NCI-H446 treated with DMSO at 0.1 percent for 48 hours (cell line): ENCODE measurements at regions not wholly inside any gene's neighbourhood (a gene's known extent, or its start where the extent isn't known, plus 50 kb on each side); places are given as distances from the start of the nearest gene placed in this dataset.

Experiments used
- DNase-seq: peaks from one replicate; lab custom pipeline; 2025; lab: John Stamatoyannopoulos, UW

DNA sequence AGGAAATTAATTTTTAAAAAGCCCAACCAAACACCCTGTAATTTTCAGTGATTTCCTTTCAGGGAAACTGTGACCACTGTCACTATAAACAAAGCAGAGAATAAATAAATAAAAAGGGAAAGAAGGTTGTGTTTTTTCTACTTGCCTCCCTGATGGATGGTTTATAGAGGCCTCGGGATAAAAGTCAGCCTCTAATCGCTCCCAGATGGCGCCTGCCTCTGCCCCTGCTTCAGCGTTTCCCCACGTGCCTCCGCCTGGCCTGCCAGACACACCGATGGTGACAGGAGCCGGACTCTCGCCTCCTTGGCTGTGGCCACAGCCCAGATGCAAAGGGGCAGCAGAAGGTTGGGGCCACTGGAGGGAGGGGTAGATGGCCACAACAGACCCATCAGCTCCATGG lies 327.7 kb downstream of the CDC5L start:
- no peak for DNase-seq

DNA sequence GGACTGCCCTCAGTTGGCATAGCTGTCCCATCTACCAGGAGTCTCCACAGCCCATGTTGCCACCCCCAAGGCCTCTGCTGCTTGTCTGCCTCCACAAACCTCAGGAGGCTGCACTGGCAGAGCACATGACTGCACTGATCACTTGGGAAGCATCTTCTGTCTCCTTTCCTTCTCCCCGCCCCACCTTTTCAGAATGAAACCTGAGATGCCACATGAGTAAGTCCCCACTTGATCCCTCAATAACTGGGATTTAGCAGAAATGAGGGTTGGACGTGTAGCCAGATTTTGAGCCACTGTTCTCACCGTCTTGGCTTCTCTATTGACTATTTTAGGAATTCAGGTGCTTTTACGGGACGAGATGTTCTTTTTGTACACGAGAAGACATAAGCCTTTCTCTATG lies 328.4 kb downstream of the CDC5L start:
- DNase-seq, result no peak

DNA sequence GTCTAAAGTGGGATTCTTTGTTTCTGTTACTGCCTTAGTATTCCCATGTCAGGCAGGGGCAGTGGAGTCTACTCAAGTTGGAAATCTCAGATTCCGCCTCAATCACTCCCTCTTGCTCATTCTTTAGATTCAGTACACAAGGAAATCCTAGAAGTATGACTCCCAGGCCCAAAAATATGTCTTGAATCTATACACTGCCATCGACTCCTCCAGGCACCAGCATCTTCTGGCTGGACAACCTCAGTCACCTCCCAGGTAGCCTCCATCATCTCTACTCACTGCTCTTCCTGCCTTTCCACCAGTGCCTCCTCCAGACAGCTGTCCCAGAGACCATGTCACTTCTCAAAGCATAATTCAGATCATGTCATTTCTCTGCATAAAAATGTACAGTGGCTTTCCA lies 329.9 kb downstream of the CDC5L start:
- DNase-seq, result no peak

DNA sequence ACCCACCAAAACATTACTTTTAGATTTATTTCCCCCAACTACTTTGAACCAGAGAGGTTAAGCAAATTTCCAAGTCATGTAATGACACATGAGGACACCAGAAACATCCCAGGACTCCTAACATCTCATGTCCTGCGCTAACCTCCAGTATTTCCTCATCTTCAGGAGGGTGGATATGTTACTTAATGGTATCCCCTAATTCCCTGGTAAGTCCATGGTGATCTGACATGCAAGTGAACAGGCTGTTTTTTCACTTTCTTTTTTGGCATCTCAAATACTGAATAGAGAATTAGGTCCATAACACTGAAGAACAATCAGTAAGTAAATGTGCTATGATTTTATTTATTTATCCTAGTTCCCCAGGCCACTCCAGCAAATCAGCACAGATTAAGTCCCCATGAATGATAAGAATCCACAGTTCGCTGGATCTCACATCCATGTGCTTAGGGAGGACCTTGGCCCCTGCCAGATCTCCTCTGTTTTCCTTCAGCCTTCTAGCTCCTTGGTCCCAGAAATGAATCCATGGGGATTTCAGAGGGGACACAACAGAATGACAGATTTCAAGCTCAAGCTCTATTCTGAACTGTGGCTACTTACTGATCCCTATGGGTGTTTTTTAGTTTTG lies 334.6 kb downstream of the CDC5L start:
- no peak for DNase-seq

DNA sequence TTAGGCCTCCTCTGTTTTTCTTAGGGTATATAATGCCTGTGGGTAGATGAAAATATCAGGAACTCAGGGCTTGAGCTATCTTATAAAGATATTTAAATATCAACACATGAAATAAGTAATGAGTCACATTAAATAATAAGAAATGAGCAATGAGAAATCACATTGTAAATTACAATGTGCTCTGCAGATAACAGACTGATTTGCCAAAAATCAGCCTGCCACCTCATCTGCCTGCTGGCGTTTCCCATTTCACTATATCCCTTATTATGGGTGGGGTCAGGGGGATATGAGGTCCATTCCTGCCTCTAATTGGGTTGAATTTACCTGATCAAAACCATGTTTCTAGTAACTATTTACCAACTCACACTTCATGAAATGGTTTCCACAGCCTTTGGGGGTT lies 335.2 kb downstream of the CDC5L start:
- DNase-seq, result no peak

DNA sequence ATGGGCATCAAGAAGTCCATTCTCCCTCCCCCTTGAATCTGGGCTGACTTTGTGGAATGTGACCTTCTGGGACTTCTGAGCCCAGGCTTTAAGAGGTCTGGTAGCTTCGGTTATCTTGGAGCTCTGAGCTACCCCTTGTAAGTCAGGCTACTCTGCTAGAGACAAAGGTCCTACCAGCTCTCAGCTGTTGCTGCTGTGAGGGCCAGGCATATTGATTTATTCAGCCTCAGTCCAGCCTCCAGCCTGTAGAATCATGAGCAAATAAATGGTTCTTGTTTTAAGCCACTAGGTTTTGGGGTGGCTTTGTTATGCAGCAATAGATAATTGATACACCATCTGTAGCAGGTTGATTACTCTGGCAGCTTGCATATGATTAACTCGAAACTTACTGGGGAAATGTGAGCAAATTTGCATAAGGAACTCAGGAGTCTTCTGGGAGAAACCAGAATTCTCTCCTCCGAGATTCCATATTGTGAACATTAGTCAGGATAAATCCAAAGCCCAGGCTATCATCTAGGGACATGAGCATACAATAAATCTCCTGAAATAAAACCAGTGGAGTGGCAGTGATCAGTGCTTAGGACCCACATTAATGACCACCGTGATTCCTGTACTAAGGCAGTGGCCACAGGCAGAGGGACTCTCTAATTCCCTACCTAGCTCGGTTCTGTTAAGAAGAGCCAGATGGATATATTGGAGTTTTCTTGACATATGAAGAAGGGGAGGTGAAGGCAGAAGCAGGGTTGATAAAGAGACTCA lies 336.1 kb downstream of the CDC5L start:
- no peak for DNase-seq

DNA sequence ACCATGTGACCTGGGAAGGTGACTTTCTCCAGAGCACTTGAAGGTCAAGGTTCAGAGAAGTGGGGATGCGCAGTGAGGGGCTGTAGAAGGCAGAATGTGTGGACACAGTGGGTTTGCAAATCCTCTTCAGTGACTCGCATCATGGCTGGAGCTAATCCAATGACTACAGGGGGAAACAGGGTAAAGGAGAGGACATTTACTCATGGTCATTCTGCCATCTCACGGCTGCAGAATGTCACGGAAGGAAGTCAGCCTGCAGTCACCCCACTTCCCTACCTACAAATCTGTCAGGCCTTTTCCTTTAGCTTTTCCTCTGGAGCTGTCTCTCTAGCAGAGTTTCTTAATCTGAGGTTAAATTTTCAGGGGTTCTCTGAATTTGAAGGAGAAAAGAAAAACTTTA lies 337.6 kb downstream of the CDC5L start:
- no peak for DNase-seq

DNA sequence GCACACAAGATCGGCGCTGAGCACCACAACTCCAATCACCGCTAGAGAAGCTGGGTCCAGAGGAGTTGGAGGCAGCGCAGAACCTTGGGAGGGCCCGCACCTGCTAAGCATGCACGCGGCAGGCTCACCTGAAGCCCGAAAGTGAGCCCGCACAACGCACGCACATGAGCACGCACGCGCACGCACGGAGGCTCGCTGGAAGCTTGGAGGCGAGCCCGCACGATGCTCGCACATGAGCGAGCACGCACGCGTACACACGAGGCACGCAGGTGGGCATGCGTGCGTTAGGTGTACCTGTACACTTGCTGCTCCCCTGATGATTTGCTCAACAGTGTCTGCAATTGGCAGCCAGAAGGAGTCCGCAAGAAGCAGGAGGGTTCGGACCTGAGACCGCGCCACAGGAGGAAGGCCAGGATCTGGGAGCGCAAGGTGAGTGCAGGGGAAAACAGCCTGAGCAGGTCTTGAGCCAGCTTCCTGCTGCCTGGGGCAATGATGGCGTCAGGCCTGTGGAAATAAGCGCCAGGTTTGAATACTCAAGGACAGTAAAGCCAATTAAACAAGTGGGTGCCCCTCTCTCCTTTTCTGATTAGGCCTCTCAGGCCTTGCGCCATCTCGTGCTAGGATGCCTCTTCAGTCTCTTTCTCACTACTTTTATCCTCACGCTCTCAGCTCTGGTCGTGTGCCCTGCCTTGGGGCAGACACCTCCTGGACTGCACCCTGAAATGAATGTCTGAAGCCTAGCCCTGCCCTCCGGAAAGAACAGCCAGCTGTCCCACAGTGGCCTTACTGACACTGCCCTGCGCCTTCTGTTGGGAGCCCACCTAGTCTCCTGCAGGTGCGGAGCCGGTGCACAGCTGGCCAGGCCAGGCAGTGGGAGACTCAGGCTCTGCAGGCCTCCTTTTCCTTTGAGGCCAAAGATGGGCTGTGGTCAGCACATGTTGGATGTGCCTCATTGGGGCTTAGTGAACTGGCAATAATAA lies 340.4 kb downstream of the CDC5L start:
- no peak for DNase-seq

DNA sequence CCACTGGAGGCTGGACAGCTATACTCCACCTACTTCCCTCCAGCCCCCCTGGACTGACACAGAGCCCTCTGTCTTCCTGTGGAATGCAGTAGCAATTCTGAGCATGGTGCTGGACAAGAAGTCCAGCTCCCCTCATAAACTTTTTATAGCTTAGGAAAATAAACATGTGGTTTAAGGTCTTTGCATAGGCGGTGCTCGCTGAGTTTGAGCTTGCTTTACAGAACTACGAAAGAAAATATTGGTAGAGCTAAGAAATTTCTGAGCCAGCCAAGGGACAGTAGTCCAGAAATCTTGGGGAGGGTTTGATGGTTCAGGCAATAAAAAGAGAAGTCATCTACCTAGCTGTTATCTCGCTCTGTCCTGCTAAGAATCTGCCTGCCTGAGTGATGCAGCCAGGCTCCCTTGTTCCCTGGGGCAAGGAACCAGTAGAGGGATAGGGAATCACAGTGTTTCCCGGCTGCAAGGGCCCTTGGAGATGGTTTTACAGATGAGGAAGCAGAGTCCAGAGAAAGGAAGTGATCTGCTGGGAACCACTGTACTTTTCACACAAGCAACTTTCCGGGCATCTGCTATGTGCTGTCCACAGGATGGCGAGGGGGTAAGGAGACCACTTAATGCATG lies 343.4 kb downstream of the CDC5L start:
- DNase-seq, result no peak

DNA sequence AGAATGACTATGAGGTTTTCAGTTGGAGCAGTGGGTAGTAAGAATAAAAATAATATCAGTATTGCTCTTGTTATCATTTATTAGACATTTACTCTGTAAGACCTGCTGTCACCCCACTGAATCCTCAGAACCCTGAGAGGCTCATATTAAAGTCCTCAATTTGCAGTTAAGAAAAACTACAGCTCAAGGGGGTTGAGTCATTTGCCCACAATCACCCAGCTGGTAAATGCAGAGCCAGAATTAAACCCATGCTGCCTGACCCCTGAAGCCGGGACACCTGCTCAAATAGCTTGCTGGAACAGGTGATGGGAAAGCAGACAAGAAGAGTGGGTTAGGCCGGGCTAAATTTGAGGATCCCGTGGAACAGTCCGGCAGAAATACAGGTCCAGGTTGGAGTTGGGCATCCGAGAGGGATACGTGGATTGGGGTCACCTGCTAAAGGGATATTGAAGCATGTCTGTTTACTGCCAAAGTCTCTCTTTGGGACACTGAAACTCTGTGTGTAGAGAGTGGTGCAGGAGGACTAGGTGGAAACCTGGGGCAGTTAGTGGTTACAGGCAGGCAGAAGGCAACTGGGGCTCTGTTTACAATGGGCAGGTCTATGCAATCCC lies 344.1 kb downstream of the CDC5L start:
- DNase-seq, result no peak

DNA sequence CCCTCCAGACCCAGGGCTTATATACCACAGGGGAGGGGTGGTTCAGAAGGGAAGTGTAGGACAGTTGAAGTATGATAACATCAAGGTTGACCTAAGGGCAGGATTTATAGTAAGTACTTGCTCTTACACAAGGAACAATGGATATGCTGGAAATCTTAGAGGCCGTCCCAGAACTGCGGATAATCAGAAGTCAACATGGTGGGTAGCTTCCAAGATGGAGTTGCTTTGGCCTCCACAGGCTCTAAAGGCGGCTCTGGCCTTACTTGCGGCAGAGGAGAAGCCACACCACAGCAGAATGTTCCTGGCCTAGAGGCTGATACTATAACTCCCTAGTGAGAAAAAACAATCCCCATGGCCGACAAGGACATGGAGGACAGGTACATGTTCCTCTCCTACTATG lies 344.7 kb downstream of the CDC5L start:
- no peak for DNase-seq

DNA sequence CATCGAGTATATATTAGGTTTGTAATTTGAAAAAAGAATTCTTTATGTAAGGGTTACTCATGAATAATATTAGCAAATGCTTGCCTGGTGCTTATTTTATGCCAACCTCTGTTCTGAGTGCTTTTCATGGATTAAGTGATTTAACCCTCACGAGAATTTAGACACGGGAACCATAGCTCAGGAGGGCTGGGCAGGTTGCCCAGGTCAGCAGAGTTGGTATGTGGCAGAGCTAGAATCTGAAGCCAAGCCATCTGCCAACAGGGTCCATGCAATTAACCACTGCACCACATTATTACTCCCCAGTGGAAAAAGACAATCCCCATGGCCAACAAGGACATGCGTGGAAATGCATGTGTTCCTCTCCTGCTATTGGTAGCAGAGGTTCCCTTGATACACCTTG lies 345.6 kb downstream of the CDC5L start:
- DNase-seq, result no peak

DNA sequence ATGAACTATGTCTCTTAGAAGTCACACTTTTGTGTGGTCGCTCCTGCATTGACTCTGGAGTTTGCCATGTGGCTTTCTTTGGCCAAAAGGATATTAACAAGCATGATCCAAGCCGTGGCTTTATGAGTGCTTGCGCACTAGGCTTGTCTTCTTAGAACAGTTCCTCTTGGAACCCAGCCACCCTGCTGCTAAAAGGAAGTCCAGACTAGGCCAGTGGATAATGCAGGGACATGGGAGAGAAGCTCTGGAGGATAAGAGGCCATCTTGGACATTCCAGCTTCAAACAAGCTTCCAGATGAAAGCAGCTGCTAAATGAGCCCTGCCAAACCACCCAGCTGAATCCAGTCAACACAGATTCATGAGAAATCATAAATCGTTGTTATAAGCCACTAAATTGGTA lies 346.4 kb downstream of the CDC5L start:
- DNase-seq, result no peak

DNA sequence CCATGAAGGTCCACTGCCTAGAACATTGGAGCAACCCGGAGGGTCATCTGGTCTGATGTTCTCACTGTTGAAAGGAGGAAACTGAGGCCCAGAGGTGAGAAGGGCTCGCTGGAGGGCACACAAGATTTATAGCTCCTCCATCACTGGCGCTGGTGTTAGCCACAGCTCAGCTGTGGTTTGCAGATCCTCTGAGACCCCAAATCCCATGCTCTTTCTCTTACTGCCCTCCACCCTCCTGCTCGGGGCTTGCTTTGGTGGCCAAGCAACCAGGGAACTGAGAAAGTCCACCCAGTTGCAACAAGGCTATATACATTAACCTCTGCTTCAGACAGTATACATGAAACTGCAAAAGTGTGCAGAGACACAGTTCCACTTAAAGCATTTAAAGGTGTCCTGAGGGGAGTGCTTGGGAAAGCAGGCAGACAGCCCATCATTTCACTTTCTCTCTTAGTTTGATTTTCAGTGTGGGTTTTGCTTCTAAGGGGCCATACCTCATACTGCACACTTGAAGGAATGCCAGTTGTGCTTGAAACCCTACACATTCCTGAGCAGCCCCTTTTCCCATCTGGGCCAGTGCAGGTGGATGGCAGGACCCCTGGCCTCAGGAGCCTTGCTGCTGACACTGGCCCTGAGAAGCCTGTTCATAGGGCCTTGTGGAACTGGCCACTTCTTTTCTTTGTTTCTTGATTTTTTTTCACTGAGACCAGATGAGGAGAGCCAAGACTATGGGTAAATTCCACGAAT lies 347.6 kb downstream of the CDC5L start:
- DNase-seq, result no peak

DNA sequence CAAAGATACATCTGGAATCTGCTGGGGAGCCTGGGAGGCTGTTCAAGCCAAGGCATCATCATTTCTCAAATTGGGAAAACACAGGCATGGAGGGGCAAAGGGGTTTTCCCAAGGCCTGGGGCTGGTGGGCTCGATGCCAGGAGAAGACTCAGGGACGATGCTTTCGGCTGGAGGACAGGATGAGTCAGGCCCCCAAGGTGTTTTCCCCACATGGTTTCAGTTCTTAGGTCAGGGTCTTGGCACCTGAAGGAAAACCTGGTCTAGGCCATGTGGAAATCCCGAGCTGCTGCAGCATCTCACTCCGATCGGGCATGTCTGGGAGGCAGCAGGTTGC lies 348.1 kb downstream of the CDC5L start:
- DNase-seq, result no peak

DNA sequence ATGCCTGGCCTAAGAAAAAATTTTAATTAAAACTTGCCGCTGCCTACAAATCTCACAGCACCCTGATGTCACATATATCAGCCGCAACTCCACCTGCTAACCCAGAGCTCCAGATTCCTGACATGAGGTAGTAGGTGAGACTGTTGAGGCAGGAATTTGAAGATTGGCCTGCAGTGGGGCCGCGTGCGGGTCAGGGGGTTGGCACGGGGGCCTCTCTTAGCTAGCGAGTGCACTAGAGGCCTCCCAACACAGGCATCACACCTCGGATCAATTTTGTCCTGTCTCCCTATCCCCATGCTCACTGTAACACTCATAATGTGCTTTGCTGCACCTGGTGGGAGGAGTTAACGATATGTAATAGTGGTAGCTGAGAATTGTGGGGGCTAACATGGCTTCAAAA lies 349.8 kb downstream of the CDC5L start:
- no peak for DNase-seq

DNA sequence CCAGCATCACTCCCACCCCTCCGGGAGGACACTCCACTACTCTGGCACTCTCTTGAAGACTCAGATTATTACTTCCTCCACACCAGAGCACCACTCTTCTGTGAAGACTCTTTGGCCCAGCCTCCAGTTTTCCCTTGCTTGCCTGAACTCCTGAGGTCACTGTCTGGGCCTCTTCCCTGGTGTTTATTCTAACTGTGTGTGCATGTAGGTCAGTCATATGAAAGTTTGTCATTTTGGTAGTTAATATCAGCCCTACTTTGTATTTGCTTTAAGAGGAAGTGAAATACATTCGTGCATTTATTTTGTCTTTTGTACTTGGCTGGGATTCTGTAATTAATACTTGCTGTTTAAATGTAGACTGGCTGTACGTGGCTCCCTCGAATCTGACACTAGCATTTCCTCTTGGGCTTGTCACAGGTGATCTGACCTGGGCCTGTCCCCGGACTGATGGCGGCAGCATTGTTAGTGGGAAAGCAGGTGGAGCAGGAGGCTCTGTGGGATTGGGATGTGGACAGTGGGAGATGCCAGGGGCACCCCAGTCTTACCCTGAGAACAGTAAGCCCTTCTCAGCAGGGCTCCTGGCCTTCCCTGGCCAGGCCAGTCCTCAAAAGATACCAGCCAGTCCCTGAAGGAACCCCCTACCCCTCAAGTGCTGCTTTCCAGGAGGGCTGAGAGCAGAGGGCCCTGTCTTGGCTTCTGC lies 350.5 kb downstream of the CDC5L start:
- DNase-seq, result no peak

DNA sequence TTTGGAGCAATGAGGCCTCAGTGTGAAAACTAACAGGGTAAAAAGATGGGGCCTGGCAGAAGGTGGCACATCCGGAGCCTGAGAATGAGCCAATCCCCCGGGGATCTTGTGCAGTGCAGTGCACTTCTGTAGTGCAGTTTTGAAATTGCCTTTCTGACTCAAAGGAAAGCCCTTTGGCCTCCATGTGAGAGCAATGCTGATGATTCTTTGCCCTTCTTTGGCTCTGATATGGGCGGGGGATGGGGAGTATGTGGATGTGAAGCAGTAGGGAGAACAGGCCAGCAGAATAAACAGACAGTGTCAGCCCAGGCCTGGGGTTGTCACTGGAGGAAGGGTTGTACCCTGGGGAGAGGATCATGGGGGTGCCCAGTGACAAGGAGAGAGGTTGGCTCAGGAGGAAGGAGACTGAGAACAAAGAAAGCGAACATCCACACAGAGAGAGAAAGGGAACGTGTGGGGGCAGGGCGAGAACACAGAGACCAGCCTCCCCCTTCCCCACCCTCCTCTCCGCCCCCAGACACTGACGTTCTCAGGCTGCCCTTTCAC lies 351.2 kb downstream of the CDC5L start:
- no peak for DNase-seq

DNA sequence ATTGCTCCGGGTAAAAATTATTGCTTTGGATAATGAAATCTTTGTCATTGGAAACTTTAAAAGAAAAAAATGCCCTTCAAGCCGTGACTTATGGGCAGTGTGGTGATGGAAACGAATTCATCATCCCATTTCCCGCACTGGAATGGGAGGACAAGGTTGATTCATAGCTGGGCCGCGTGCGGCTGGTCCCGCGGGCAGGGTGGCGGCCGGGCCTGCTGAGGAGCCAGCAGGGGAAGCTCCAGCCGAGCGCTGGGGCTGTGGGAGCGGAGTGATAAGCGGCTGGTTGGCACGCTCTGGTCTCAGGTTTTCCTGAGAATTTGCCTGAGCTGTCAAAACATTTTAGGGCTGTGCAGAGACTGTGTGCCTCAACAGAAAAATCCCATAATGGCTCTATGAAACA lies 351.7 kb downstream of the CDC5L start:
- no peak for DNase-seq

DNA sequence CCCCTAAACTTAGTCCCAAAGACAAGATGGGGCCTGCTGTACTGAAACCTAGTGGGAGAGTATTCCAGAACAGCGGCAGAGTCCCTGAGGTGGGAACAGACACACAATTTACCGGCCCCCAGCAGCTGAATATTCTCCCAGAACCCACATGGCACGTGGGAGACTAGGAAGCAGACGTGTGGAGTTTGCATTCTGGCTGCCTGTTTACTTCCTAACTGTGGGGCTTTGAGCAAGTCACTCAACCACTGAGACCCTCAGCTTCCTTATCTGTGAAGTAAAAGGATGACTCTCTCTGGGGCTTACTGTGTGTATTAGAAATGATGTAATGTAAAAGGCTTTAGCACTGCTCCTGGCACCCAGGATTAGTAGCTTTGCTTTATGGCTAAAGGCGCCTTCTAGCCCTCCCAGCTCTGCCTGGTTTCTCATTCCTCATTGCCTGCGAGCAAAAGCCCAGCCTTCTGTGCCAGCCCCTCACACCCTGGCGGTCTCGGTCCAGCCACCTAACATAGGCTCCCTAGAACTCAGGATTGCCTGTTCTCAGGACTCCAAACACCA lies 353.1 kb downstream of the CDC5L start:
- no peak for DNase-seq
